Sigmoid colon (tissue), 6 donors: ENCODE measurements at regions not wholly inside any gene's neighbourhood (a gene's known extent, or its start where the extent isn't known, plus 50 kb on each side); places are given as distances from the start of the nearest gene placed in this dataset.

Experiments used
- DNase-seq: peaks from one replicate; pipeline ENCODE4 v3.0.0-alpha.2; 2019
- H3K27ac ChIP-seq, 4 donors: fragments of 200-600 bp; sonication (generic); one replicate each; pipeline ENCODE4 v1.5.1; 2016 to 2019; ENCODE audit warnings: mild to moderate bottlenecking in 1 of 4
- H3K27me3 ChIP-seq, 3 donors: fragments of 200-600 bp; sonication (generic); one replicate each; pipeline ENCODE4 v1.5.1; 2019; ENCODE audit warnings: mild to moderate bottlenecking in 1 of 3
- H3K36me3 ChIP-seq, 4 donors: fragments of 200-600 bp; sonication (generic); one replicate each; pipeline ENCODE4 v1.5.1; 2016 to 2019
- H3K4me1 ChIP-seq, 4 donors: fragments of 200-600 bp; sonication (generic); one replicate each; pipeline ENCODE4 v1.5.1; 2017 to 2019
- H3K4me3 ChIP-seq, 4 donors: fragments of 200-600 bp; sonication (generic); one replicate each; pipeline ENCODE4 v1.5.1; 2017 to 2019; ENCODE audit warnings: mild to moderate bottlenecking in 2 of 4, moderate library complexity in 1 of 4
- H3K9me3 ChIP-seq, 4 donors: fragments of 200-600 bp in 3 of 4; sonication (generic) in 3 of 4; one replicate each; pipeline versions ENCODE4 v1.5.1 to v1.6.1; 2013 to 2019
- EP300 ChIP-seq, 4 donors: sonication (generic); formaldehyde crosslinking; IDR thresholded peaks; one replicate each; pipeline ENCODE4 v1.6.1; 2017; ENCODE audit warnings: antibody characterized with exemption in 4 of 4
- POLR2A ChIP-seq, 2 donors: fragments of 450-650 bp; IDR thresholded peaks; one replicate each; pipeline ENCODE4 v1.6.1; 2016; ENCODE audit warnings: antibody characterized with exemption in 2 of 2, mild to moderate bottlenecking in 2 of 2, moderate library complexity in 2 of 2
- POLR2AphosphoS5 ChIP-seq, 4 donors: sonication (generic); formaldehyde crosslinking; IDR thresholded peaks; one replicate each; pipeline ENCODE4 v1.6.1; 2017; ENCODE audit warnings: antibody characterized with exemption in 4 of 4
- WGBS, 2 donors: extraction: QIAGEN DNeasy Blood & Tissue Kit; methylation state at CpG; one replicate each; pipeline ENCODE4 v1.1.7; 2013; 5-methylcytosine and 5-hydroxymethylcytosine counted together
- intact Hi-C: fragments of 100-400 bp; cut with DNase I; formaldehyde crosslinking; loops from one replicate; pipeline ENCODE4 v1.15.1; 2023
- TF ChIP-seq, protein P1 (sequence below), 4 experiments: fragments of 450-650 bp in 3 of 4; fragments of 200-600 bp in 1 of 4; IDR thresholded peaks; one replicate each; pipeline ENCODE4 v1.5.1; 2016 to 2019; ENCODE audit warnings: antibody characterized with exemption in 4 of 4, mild to moderate bottlenecking in 3 of 4, moderate library complexity in 2 of 4
- donor health status: healthy with polysubstance abuse.
- donor health status: healthy.

DNA sequence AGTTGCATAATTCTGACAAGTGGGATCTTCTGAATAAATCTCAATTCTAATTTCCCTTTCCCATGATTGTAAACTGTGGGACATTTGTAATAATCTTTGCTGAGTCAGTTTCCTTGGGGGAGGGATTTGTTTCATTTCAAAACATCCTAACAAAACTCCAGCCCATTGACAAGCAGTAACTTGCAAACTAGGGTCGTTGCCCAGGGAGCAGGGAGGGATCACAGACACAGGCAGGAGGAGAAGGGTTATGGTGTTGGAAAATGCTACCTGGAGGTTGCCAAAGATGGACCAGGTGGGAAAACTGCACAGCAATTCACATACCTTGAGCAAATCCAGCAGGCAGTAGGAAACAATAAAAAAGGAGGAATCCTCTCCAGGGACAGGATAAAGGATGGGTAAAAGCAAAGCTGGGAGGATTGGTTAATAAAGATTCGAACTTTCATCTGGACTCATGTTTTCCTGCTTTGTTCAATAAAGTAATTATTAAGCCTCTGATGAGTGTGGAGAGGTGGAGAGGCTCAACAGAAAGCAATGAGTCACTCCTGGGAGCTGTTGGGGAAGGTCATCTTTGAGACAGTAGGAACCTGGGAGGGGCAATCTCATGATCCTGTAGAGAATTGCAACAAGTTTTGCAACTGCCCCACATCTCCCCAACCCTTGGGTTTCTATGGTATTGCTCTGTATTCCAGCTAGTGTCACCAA, 87.3 kb upstream of the AKIRIN2 start:
- intact Hi-C loops = no loop called here
- no peak for DNase-seq
- 26 to 43% methylated on average over 2 of the region's 2 CpGs for WGBS, 2 donors
- Histone ChIP-seq H3K4me3 (no peak overlapping the region), H3K27ac (no peak overlapping the region), H3K9me3 (no peaks in the 10 kb centered on the region), H3K4me1 (no peaks in the 10 kb centered on the region), H3K36me3 (no peaks in the 10 kb centered on the region), H3K27me3 (no peaks in the 10 kb centered on the region)
- TF ChIP-seq POLR2AphosphoS5 (IDR thresholded peaks at IDR 0.05) = no peak
- TF ChIP-seq EP300 (IDR thresholded peaks at IDR 0.05) = no peak
- TF ChIP-seq, protein P1, sequence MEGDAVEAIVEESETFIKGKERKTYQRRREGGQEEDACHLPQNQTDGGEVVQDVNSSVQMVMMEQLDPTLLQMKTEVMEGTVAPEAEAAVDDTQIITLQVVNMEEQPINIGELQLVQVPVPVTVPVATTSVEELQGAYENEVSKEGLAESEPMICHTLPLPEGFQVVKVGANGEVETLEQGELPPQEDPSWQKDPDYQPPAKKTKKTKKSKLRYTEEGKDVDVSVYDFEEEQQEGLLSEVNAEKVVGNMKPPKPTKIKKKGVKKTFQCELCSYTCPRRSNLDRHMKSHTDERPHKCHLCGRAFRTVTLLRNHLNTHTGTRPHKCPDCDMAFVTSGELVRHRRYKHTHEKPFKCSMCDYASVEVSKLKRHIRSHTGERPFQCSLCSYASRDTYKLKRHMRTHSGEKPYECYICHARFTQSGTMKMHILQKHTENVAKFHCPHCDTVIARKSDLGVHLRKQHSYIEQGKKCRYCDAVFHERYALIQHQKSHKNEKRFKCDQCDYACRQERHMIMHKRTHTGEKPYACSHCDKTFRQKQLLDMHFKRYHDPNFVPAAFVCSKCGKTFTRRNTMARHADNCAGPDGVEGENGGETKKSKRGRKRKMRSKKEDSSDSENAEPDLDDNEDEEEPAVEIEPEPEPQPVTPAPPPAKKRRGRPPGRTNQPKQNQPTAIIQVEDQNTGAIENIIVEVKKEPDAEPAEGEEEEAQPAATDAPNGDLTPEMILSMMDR (IDR thresholded peaks at IDR 0.05) = no peak
- TF ChIP-seq POLR2A (IDR thresholded peaks at IDR 0.05) = no peak

DNA sequence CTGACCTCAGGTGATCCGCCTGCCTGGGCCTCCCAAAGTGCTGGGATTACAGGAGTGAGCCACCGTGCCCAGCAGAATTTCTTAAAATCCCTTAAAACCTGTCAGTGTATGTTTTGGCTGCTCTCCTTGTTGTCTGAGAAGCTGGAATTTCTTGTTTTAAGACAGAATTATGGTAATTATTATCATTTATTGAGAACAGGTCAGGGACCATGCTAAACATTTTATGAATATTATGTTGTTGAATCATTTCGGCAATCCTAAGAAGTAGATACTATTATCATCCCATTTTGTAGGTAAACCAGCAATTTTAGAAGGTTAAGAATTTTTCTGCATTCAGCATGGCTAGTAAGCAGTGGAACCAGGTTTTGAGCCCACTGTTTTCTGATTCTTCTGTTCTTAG, 86.1 kb upstream of the AKIRIN2 start:
- Histone ChIP-seq H3K27me3 (no peaks in the 10 kb centered on the region), H3K27ac (no peak overlapping the region), H3K4me1 (no peaks in the 10 kb centered on the region), H3K36me3 (no peaks in the 10 kb centered on the region), H3K4me3 (no peak overlapping the region), H3K9me3 (no peaks in the 10 kb centered on the region)
- DNase-seq = no peak
- intact Hi-C loops = no loop called here
- no peak for TF ChIP-seq POLR2AphosphoS5 (IDR thresholded peaks at IDR 0.05)
- TF ChIP-seq POLR2A (IDR thresholded peaks at IDR 0.05) = no peak
- TF ChIP-seq, protein P1 (IDR thresholded peaks at IDR 0.05) = no peak
- TF ChIP-seq EP300 (IDR thresholded peaks at IDR 0.05) = no peak
- 96% methylated on average over 3 of the region's 3 CpGs for WGBS, 2 donors

DNA sequence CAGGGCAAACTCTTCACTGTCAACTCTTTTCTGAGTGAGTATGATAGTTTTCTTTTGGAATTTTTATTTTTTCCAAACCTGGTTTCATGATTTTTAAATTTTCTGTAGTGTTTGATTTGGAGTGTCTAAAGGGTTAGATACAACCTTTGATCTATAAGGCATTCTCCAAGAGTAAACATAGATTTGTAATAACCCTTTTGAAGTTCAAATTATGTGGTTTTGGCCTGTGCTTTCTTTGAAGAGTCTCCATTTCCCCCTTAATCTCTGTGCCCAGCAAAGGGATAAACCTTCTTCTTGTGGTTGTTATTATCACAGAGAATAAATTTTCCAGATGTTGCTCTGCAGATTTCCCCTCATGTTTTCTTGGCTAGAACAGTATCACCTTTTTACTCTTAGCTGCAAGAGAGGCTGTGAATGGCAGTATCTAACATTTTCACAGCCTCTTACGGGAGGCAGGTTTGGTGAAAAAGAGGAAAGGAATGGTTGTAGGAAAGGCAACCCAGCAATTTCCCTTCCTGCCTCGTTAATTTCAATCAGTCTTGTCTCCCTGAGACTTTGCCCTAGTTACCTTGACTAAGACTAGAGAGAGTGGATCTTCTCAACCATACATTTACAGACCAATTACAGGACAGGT, 83.3 kb upstream of the AKIRIN2 start:
- Histone ChIP-seq H3K9me3 (no peaks in the 10 kb centered on the region), H3K4me1 (no peaks in the 10 kb centered on the region), H3K27me3 (no peaks in the 10 kb centered on the region), H3K36me3 (no peaks in the 10 kb centered on the region), H3K27ac (no peak overlapping the region), H3K4me3 (no peak overlapping the region)
- DNase-seq = no peak
- TF ChIP-seq POLR2A (IDR thresholded peaks at IDR 0.05) = no peak
- TF ChIP-seq EP300 (IDR thresholded peaks at IDR 0.05) = no peak
- TF ChIP-seq, protein P1 (IDR thresholded peaks at IDR 0.05) = no peak
- no peak for TF ChIP-seq POLR2AphosphoS5 (IDR thresholded peaks at IDR 0.05)
- 82 to 90% methylated on average over 2 of the region's 2 CpGs for WGBS, 2 donors
- intact Hi-C loops = no loop called here

GRCh38 chr6:87784690-87785089, 82.7 kb upstream of the AKIRIN2 start:
- Histone ChIP-seq H3K4me3 (no peak overlapping the region), H3K27me3 (no peaks in the 10 kb centered on the region), H3K27ac (no peak overlapping the region), H3K9me3 (no peaks in the 10 kb centered on the region), H3K4me1 (no peaks in the 10 kb centered on the region), H3K36me3 (no peaks in the 10 kb centered on the region)
- 49 to 82% methylated on average over 2 of the region's 2 CpGs for WGBS, 2 donors
- TF ChIP-seq, protein P1 (IDR thresholded peaks at IDR 0.05) = no peak
- TF ChIP-seq POLR2A (IDR thresholded peaks at IDR 0.05) (no peak), POLR2AphosphoS5 (IDR thresholded peaks at IDR 0.05) (no peak), EP300 (IDR thresholded peaks at IDR 0.05) (no peak)
- no peak for DNase-seq
- intact Hi-C loops = no loop called here
